A549 (cell line): ENCODE measurements at regions not wholly inside any gene's neighbourhood (a gene's known extent, or its start where the extent isn't known, plus 50 kb on each side); places are given as distances from the start of the nearest gene placed in this dataset.

Experiments used
- ATAC-seq, 2 experiments: fragments of 200-7000 bp in 1 of 2; fragments of >200 bp in 1 of 2; cut with Nextera tagmentation in 1 of 2; cut with Tn5 transposase in 1 of 2; 3 replicates each; pipeline versions ENCODE4 v1.8.0 to v1.9.1; 2018 to 2020; ENCODE audit warnings: mild to moderate bottlenecking in 1 of 2, moderate library complexity in 1 of 2
- CTCF ChIA-PET: fragments of 300-600 bp; sonication (Branson Sonifier 250); formaldehyde crosslinking; extraction: SDS; loops from one replicate; lab custom pipeline; 2021; ENCODE audit warnings: antibody characterized with exemption, inconsistent platforms; lab: Yijun Ruan, JAX
- POLR2A ChIA-PET: fragments of 350-600 bp; formaldehyde crosslinking; extraction: SDS; loops from one replicate; lab custom pipeline; 2021; ENCODE audit warnings: antibody characterized with exemption, inconsistent platforms; lab: Yijun Ruan, JAX
- DNase-seq, 2 experiments: peaks; one replicate each; pipeline versions ENCODE4 v3.0.0 to v3.0.0-alpha.2; 2011 to 2016; ENCODE audit warnings: low read depth in 1 of 2, low spot score in 1 of 2
- FAIRE-seq: peaks from 2 replicates; lab custom pipeline; 2011; peaks lifted over from hg19 to GRCh38; lab: Jason Lieb, UNC
- H3K27ac ChIP-seq, 2 experiments: fragments of >200 bp; sonication (Bioruptor Twin); formaldehyde crosslinking; 3 replicates each; pipeline ENCODE4 v1.5.1; 2016 to 2017
- H3K4me1 ChIP-seq: fragments of >200 bp; sonication (Bioruptor Twin); formaldehyde crosslinking; 3 replicates; pipeline ENCODE4 v1.6.1; 2016
- H3K4me2 ChIP-seq: fragments of >200 bp; sonication (Bioruptor Twin); formaldehyde crosslinking; 3 replicates; pipeline ENCODE4 v1.6.1; 2016
- H3K4me3 ChIP-seq: fragments of >200 bp; sonication (Bioruptor Twin); formaldehyde crosslinking; 3 replicates; pipeline ENCODE4 v1.5.1; 2016
- H3K9me3 ChIP-seq: fragments of >200 bp; sonication (Bioruptor Twin); formaldehyde crosslinking; 3 replicates; pipeline ENCODE4 v1.6.1; 2016
- CBX2 ChIP-seq: fragments of 200-600 bp; sonication (generic); IDR thresholded peaks from 2 replicates; pipeline ENCODE4 v1.6.1; 2016; ENCODE audit warnings: low read depth, mild to moderate bottlenecking, borderline replicate concordance
- CBX8 ChIP-seq: fragments of 200-600 bp; sonication (generic); IDR thresholded peaks from 2 replicates; pipeline ENCODE4 v1.6.1; 2016
- CHD4 ChIP-seq: fragments of 200-600 bp; sonication (generic); IDR thresholded peaks from 2 replicates; pipeline ENCODE4 v1.6.1; 2016; ENCODE audit warnings: antibody characterized with exemption, mild to moderate bottlenecking, borderline replicate concordance
- E2F6 ChIP-seq: IDR thresholded peaks from 2 replicates; pipeline ENCODE4 v1.6.1; 2012; ENCODE audit warnings: low read depth, borderline replicate concordance
- EHMT2 ChIP-seq: fragments of 200-600 bp; sonication (generic); IDR thresholded peaks from 2 replicates; pipeline ENCODE4 v1.6.1; 2016; ENCODE audit warnings: antibody characterized with exemption, low read depth, mild to moderate bottlenecking, moderate library complexity
- ELK1 ChIP-seq: fragments of 150-350 bp; IDR thresholded peaks from 2 replicates; pipeline ENCODE4 v1.6.1; 2014; ENCODE audit warnings: low read depth, mild to moderate bottlenecking, low read length
- ESRRA ChIP-seq: fragments of 150-350 bp; IDR thresholded peaks from 2 replicates; pipeline ENCODE4 v1.6.1; 2014; ENCODE audit warnings: mild to moderate bottlenecking, low read length, borderline replicate concordance
- FOSL2 ChIP-seq, 2 experiments: fragments of 450-650 bp in 1 of 2; fragments of >200 bp in 1 of 2; sonication (Bioruptor Twin) in 1 of 2; formaldehyde crosslinking; IDR thresholded peaks; 2 replicates each; pipeline versions ENCODE4 v1.5.0 to v1.6.1; 2016 to 2020; ENCODE audit warnings: mild to moderate bottlenecking in 1 of 2, moderate library complexity in 1 of 2
- GATA3 ChIP-seq: IDR thresholded peaks from 2 replicates; pipeline ENCODE4 v1.6.1; 2012; ENCODE audit warnings: borderline replicate concordance
- HEYL ChIP-seq: fragments of 250-450 bp; sonication (Bioruptor Pico); IDR thresholded peaks from 2 replicates; pipeline ENCODE4 v1.8.0; 2021; ENCODE audit warnings: mild to moderate bottlenecking, moderate library complexity
- HOXB13 ChIP-seq: fragments of 250-450 bp; sonication (Bioruptor Pico); IDR thresholded peaks from 2 replicates; pipeline ENCODE4 v1.5.0; 2020; ENCODE audit warnings: low read depth, mild to moderate bottlenecking, moderate library complexity
- JUN ChIP-seq, 2 experiments: fragments of >200 bp; sonication (Bioruptor Twin); formaldehyde crosslinking; IDR thresholded peaks; 2 replicates in 1 of 2; 3 replicates in 1 of 2; pipeline ENCODE4 v1.6.1; 2016 to 2017
- MAFK ChIP-seq: fragments of 450-650 bp; IDR thresholded peaks from 2 replicates; pipeline ENCODE4 v1.6.1; 2014; ENCODE audit not compliant: partially characterized antibody
- MAZ ChIP-seq: fragments of 150-350 bp; IDR thresholded peaks from 2 replicates; pipeline ENCODE4 v1.6.1; 2014; ENCODE audit warnings: antibody characterized with exemption, low read depth, low read length, borderline replicate concordance
- MYC ChIP-seq: IDR thresholded peaks from 2 replicates; pipeline ENCODE4 v1.6.1; 2012; ENCODE audit warnings: mild to moderate bottlenecking, inconsistent platforms, low read length, improper control_type of control experiment, borderline replicate concordance
- NPAS2 ChIP-seq: fragments of 250-450 bp; sonication (Bioruptor Pico); IDR thresholded peaks from 2 replicates; pipeline ENCODE4 v1.8.0; 2022; ENCODE audit warnings: mild to moderate bottlenecking, moderate library complexity, borderline replicate concordance
- NR3C1 ChIP-seq: fragments of >200 bp; sonication (Bioruptor Twin); formaldehyde crosslinking; IDR thresholded peaks from 3 replicates; pipeline ENCODE4 v1.6.1; 2017
- PHF8 ChIP-seq: fragments of 200-600 bp; sonication (generic); IDR thresholded peaks from 2 replicates; pipeline ENCODE4 v1.6.1; 2016; ENCODE audit warnings: low read depth, mild to moderate bottlenecking, antibody characterized with exemption, moderate library complexity, borderline replicate concordance
- RFX5 ChIP-seq: fragments of 450-650 bp; IDR thresholded peaks from 2 replicates; pipeline ENCODE4 v1.7.1; 2014; ENCODE audit warnings: antibody characterized with exemption, mild to moderate bottlenecking, moderate library complexity
- ZFP36 ChIP-seq: fragments of 450-650 bp; IDR thresholded peaks from 2 replicates; pipeline ENCODE4 v1.6.1; 2014; ENCODE audit warnings: borderline replicate concordance; ENCODE audit not compliant: partially characterized antibody
- ZNF302 ChIP-seq: fragments of 250-450 bp; sonication (Bioruptor Pico); IDR thresholded peaks from 2 replicates; pipeline ENCODE4 v1.9.0; 2021; ENCODE audit warnings: inconsistent platforms, mild to moderate bottlenecking, moderate library complexity
- WGBS: methylation state at CpG from one replicate; pipeline ENCODE4 v1.1.6; 2017; ENCODE audit errors: missing lambda C conversion rate; 5-methylcytosine and 5-hydroxymethylcytosine counted together
- TF ChIP-seq, protein P1 (sequence below): IDR thresholded peaks from 2 replicates; pipeline ENCODE4 v1.6.1; 2012
- TF ChIP-seq, protein P2 (sequence below): IDR thresholded peaks from 2 replicates; pipeline ENCODE4 v1.6.1; 2012

DNA sequence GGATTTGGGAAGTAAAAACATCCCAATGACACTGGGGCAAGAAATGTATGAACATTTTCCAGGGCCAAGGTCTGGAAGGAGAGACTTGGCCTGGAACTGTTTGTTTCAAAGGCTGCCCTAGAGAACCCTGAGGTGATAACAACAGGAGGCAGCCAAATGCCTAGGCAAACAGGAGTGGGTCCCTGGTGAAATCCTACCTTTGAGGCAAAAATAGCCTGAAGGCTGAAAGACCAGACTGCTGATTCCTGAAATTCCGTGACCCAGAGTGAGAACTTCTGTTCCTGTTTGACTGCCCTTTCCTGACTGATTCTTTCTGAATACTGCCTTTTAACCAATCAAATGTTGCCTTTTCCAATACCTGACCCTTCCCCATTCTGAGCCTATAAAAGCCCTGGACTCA lies 196.4 kb downstream of the NSUN3 start:
- POLR2A ChIA-PET: no interaction called here
- WGBS: 11% methylated on average over 1 of the region's 1 CpG
- H3K27ac ChIP-seq: no peak overlapping the region
- no peak for FAIRE-seq
- TF ChIP-seq ESRRA (no peak), JUN (IDR thresholded peaks at IDR 0.05) (no peak), PHF8 (no peak), HOXB13 (CRISPR knock-in tag) (no peak), MAFK (no peak), HEYL (CRISPR knock-in tag) (no peak), NR3C1 (no peak), GATA3 (no peak), MAZ (no peak), E2F6 (no peak), EHMT2 (no peak), CBX2 (no peak), FOSL2 (IDR thresholded peaks at IDR 0.05) (no peak), FOSL2 (CRISPR knock-in tag; IDR thresholded peaks at IDR 0.05) (no peak), CBX8 (no peak)
- TF ChIP-seq, protein P1, sequence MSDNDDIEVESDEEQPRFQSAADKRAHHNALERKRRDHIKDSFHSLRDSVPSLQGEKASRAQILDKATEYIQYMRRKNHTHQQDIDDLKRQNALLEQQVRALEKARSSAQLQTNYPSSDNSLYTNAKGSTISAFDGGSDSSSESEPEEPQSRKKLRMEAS: no peak
- TF ChIP-seq, protein P2, sequence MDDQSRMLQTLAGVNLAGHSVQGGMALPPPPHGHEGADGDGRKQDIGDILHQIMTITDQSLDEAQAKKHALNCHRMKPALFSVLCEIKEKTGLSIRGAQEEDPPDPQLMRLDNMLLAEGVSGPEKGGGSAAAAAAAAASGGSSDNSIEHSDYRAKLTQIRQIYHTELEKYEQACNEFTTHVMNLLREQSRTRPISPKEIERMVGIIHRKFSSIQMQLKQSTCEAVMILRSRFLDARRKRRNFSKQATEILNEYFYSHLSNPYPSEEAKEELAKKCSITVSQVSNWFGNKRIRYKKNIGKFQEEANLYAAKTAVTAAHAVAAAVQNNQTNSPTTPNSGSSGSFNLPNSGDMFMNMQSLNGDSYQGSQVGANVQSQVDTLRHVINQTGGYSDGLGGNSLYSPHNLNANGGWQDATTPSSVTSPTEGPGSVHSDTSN: no peak
- TF ChIP-seq, all 56 proteins: peak for 0
- no peak overlapping the region for H3K4me3 ChIP-seq
- DNase-seq (no peak), ATAC-seq (no peak)
- H3K4me2 ChIP-seq: no peak overlapping the region
- CTCF ChIA-PET: interaction anchor here (1.2 to 4.4 kb wide), 2 partner anchors 10 to 25 kb away, joined by 3 to 18 read pairs; no protein-coding TSS in a partner anchor
- no peaks in the 10 kb centered on the region for H3K4me1 ChIP-seq
- no peaks in the 10 kb centered on the region for H3K9me3 ChIP-seq

GRCh38 chr3:94269763-94270162 lies 206.9 kb downstream of the NSUN3 start:
- Histone ChIP-seq H3K27ac (no peak overlapping the region), H3K4me2 (no peak overlapping the region), H3K4me3 (no peak overlapping the region), H3K9me3 (no peaks in the 10 kb centered on the region), H3K4me1 (no peaks in the 10 kb centered on the region)
- ATAC-seq (no peak), DNase-seq (no peak), FAIRE-seq (no peak)
- ChIA-PET POLR2A (no interaction called here), CTCF (no interaction called here)
- TF ChIP-seq MYC: no peak
- no peak for TF ChIP-seq ZNF302 (CRISPR knock-in tag)
- TF ChIP-seq ELK1: no peak
- TF ChIP-seq JUN (IDR thresholded peaks at IDR 0.05): no peak
- WGBS: 46% methylated on average over 2 of the region's 2 CpGs

DNA sequence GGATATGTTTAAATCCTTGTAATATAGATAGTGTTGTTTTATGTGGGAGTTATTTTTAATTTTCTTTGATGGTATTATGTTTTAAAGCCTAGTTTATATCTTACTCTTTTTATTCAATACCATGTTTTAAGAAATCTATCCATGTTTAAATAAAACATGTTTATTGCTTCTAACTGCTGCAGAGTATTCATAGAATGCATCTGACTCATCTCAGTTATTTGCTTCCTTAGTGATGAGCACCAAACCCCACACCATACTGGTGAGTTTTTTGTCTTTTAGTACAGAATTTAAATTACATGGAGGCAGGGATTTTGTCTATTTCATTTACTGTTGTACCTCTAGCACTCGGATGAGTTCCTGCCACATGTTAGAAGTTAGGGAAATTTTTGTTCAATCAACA lies 209.2 kb downstream of the NSUN3 start:
- Histone ChIP-seq H3K4me3 (no peak overlapping the region), H3K27ac (no peak overlapping the region), H3K4me1 (no peaks in the 10 kb centered on the region), H3K9me3 (no peaks in the 10 kb centered on the region), H3K4me2 (no peak overlapping the region)
- POLR2A ChIA-PET: no interaction called here
- ATAC-seq (no peak), DNase-seq (no peak), FAIRE-seq (no peak)
- WGBS: 22% methylated on average over 1 of the region's 1 CpG
- TF ChIP-seq MAFK: no peak
- TF ChIP-seq ZFP36: no peak
- TF ChIP-seq FOSL2 (IDR thresholded peaks at IDR 0.05): no peak
- TF ChIP-seq FOSL2 (CRISPR knock-in tag; IDR thresholded peaks at IDR 0.05): no peak
- TF ChIP-seq CHD4: no peak
- TF ChIP-seq HOXB13 (CRISPR knock-in tag): no peak
- no peak for TF ChIP-seq RFX5
- no peak for TF ChIP-seq NPAS2 (CRISPR knock-in tag)
- CTCF ChIA-PET: no interaction called here
